ENCODE measurements at regions not wholly inside any gene's neighbourhood (a gene's known extent, or its start where the extent isn't known, plus 50 kb on each side); places are given as distances from the start of the nearest gene placed in this dataset.

GRCh38 chr1:232428036-232428645, 201.8 kb downstream of the SIPA1L2 start:
- POLR2A ChIA-PET (ENCODE audit: partially characterized antibody): no interaction called here

More at GRCh38 chr1:232428036-232428645, 201.8 kb downstream of the SIPA1L2 start:
- Histone ChIP-seq H3K4me1 (replicated peaks in 1 of 4; ENCODE audit: control insufficient read depth in 3 of 4, insufficient read depth in 4 of 4, low read length in 3 of 4) (no peaks in the 10 kb centered on the region), H2BK15ac (ENCODE audit: low read length) (no peak overlapping the region), H2BK20ac (ENCODE audit: low read length) (no peak overlapping the region), H3K36me3 (ENCODE audit: control insufficient read depth in 2 of 4, insufficient read depth in 4 of 4, low read length in 3 of 4) (no peaks in the 10 kb centered on the region; a peak in 1 of 8 replicates), H4K8ac (ENCODE audit: extremely low read depth, insufficient read depth, low read length) (no peak overlapping the region), H3K14ac (ENCODE audit: insufficient read length) (no peak overlapping the region), H2BK120ac (replicated peaks; ENCODE audit: low read depth, low read length) (no peak overlapping the region), H3K4me2 (ENCODE audit: insufficient read depth in 1 of 2, low read depth in 2 of 2, low read length in 2 of 2) (no peak overlapping the region), H3K23me2 (ENCODE audit: low read depth, low read length) (no peaks in the 10 kb centered on the region), H2BK12ac (ENCODE audit: low read depth, low read length) (no peak overlapping the region), H4K5ac (ENCODE audit: insufficient read length, low read depth, low read length) (no peak overlapping the region), H3K9me3 (ENCODE audit: insufficient read depth in 2 of 2, low read depth in 1 of 2, low read length in 1 of 2) (no peaks in the 10 kb centered on the region), H3K79me2 (ENCODE audit: control insufficient read depth in 1 of 2, insufficient read depth in 2 of 2, low read length in 2 of 2) (no peaks in the 10 kb centered on the region), H3K18ac (ENCODE audit: extremely low read depth, low read length) (no peak overlapping the region), H4K20me1 (replicated peaks in 1 of 2; ENCODE audit: control insufficient read depth in 1 of 2, insufficient read depth in 2 of 2, low read length in 2 of 2) (peaks cover 0 to 1% of the 10 kb centered on the region in 2 experiments), H3K27ac (ENCODE audit: low read depth, low read length) (no peak overlapping the region), H3K27me3 (replicated peaks in 1 of 4; ENCODE audit: control insufficient read depth in 3 of 4, extremely low read depth in 1 of 4, insufficient read depth in 3 of 4, low read length in 3 of 4) (no peaks in the 10 kb centered on the region), H3K79me1 (ENCODE audit: low read depth, low read length) (no peaks in the 10 kb centered on the region), H2AFZ (ENCODE audit: low read length) (no peak overlapping the region), H3K56ac (replicated peaks; ENCODE audit: insufficient read length, low read depth, low read length) (no peak overlapping the region), H3K9ac (replicated peaks in 1 of 4; ENCODE audit: extremely low read depth in 1 of 4, low read depth in 3 of 4, low read length in 3 of 4) (no peak overlapping the region), H3K4ac (replicated peaks; ENCODE audit: insufficient read length, low read depth, low read length) (no peak overlapping the region), H4K91ac (replicated peaks; ENCODE audit: insufficient read length, low read length) (no peak overlapping the region), H2BK5ac (ENCODE audit: low read depth, low read length) (no peak overlapping the region), H3K23ac (ENCODE audit: insufficient read length) (no peak overlapping the region), H3K4me3 (ENCODE audit: extremely low read depth in 1 of 4, insufficient read depth in 2 of 4, low read depth in 3 of 4, low read length in 4 of 4) (no peak overlapping the region), H2AK5ac (ENCODE audit: low read depth, low read length) (no peak overlapping the region)
- CTCF ChIA-PET (ENCODE audit: partially characterized antibody): interaction anchor here (2.0 kb wide), 1 partner anchor 11 kb away, joined by 5 read pairs; no protein-coding TSS in a partner anchor
- DNase-seq (ENCODE audit: low read depth in 1 of 2, low spot score in 2 of 2) (no peak), FAIRE-seq (no peak)
- WGBS, 2 experiments (ENCODE audit: extremely low coverage in 1 of 2, insufficient coverage in 1 of 2, insufficient read length in 1 of 2, insufficient replicate concordance in 2 of 2, low coverage in 1 of 2, low lambda C conversion rate in 2 of 2, missing lambda C conversion rate in 1 of 2): 87% methylated on average over 3 of the region's 3 CpGs; no CpG with 5 or more reads in 1 of the 2 experiments
- no peak for TF ChIP-seq SP4 (IDR thresholded peaks at IDR 0.05; ENCODE audit: low read length)
- TF ChIP-seq POLR2A (IDR thresholded peaks at IDR 0.05; ENCODE audit: control extremely low read depth in 1 of 2, low read depth in 2 of 2, low read length in 2 of 2): no peak
- no peak for TF ChIP-seq SIN3A (conservative IDR thresholded peaks at IDR 0.05 in 1 of 2, IDR thresholded peaks at IDR 0.05 in 1 of 2; ENCODE audit: low read depth in 1 of 2, low read length in 2 of 2)
- no peak for TF ChIP-seq SIRT6 (IDR thresholded peaks at IDR 0.05; ENCODE audit: low read length)
- no peak for TF ChIP-seq EGR1 (IDR thresholded peaks at IDR 0.05; ENCODE audit: borderline replicate concordance, low read depth, low read length)
- TF ChIP-seq RBBP5 (IDR thresholded peaks at IDR 0.05; ENCODE audit: borderline replicate concordance, low read depth, low read length): no peak
- no peak for TF ChIP-seq CBX5 (IDR thresholded peaks at IDR 0.05; ENCODE audit: low read depth, low read length)
- no peak for TF ChIP-seq JUN (IDR thresholded peaks at IDR 0.05; ENCODE audit: low read depth, low read length)
- TF ChIP-seq POLR2AphosphoS5 (IDR thresholded peaks at IDR 0.05; ENCODE audit: low read depth, low read length): no peak
- TF ChIP-seq SUZ12 (IDR thresholded peaks at IDR 0.05; ENCODE audit: low read length): no peak

All from H1 (cell line).